K562 (cell line): ENCODE measurements at regions not wholly inside any gene's neighbourhood (a gene's known extent, or its start where the extent isn't known, plus 50 kb on each side); places are given as distances from the start of the nearest gene placed in this dataset.
"Not testable (repeated sequence)": the region's sequence is repeated elsewhere in the genome, so short reads cannot be mapped to it uniquely, and the experiment has no call there.

Source experiments
- ATAC-seq: fragments of 200-7000 bp; cut with Tn5 transposase; 3 replicates; pipeline ENCODE4 v1.9.1; 2020; ENCODE audit warnings: moderate library complexity
- BruUV-seq: library from RNA; stranded (reverse); fragments of 400-500 nt; replicated peaks from 2 replicates; lab custom pipeline; 2021; lab: Mats Ljungman, UMichigan
- CTCF ChIA-PET: fragments of 300-600 bp; formaldehyde crosslinking; extraction: SDS; loops from one replicate; lab custom pipeline; 2021; ENCODE audit warnings: low intra/inter-chr PET ratio; lab: Yijun Ruan, JAX
- POLR2A ChIA-PET: fragments of 300-600, 350-650 bp; sonication (Branson Sonifier 250); formaldehyde crosslinking; extraction: SDS; loops from one replicate; lab custom pipeline; 2021; ENCODE audit warnings: antibody characterized with exemption, inconsistent platforms; lab: Yijun Ruan, JAX
- DNase-seq, 4 experiments: peaks; one replicate each; pipeline versions ENCODE4 v3.0.0 to v3.0.0-alpha.2; 2011 to 2018; ENCODE audit warnings: low spot score in 3 of 4, mixed read lengths in 3 of 4; ENCODE audit errors: extremely low read depth in 1 of 4
- FAIRE-seq: peaks from 2 replicates; lab custom pipeline; 2011; peaks lifted over from hg19 to GRCh38; lab: Jason Lieb, UNC
- H2AFZ ChIP-seq: 2 replicates; pipeline ENCODE4 v1.6.0; 2011; ENCODE audit warnings: low read depth, low read length, control low read depth, inconsistent platforms
- H3K27ac ChIP-seq: fragments of 200-600 bp; 3 replicates; pipeline ENCODE4 v1.8.0; 2011; ENCODE audit warnings: low read depth, mild to moderate bottlenecking, control low read depth, inconsistent platforms, low read length, moderate library complexity, mixed read lengths; ENCODE audit errors: extremely low read depth
- H3K27me3 ChIP-seq, 2 experiments: fragments of 300-600 bp in 1 of 2; 2 replicates in 1 of 2; 3 replicates in 1 of 2; pipeline versions ENCODE4 v1.6.0 to v1.8.0; 2011; ENCODE audit warnings: inconsistent platforms in 2 of 2, low read length in 2 of 2, mild to moderate bottlenecking in 1 of 2, mixed read lengths in 1 of 2, moderate library complexity in 1 of 2; ENCODE audit not compliant: control insufficient read depth in 2 of 2, insufficient read depth in 2 of 2
- H3K36me3 ChIP-seq: fragments of 300-600 bp; 3 replicates; pipeline ENCODE4 v1.8.0; 2011; ENCODE audit warnings: mild to moderate bottlenecking, low read length, inconsistent platforms; ENCODE audit not compliant: control insufficient read depth, insufficient read depth
- H3K4me1 ChIP-seq, 2 experiments: fragments of 200-600 bp in 1 of 2; replicated peaks in 1 of 2; 2 replicates in 1 of 2; 3 replicates in 1 of 2; pipeline versions ENCODE4 v1.5.1 to v1.8.0; 2011; ENCODE audit warnings: inconsistent platforms in 2 of 2, low read length in 2 of 2, mild to moderate bottlenecking in 1 of 2, mixed read lengths in 1 of 2, moderate library complexity in 1 of 2; ENCODE audit not compliant: control insufficient read depth in 2 of 2, insufficient read depth in 2 of 2
- H3K4me2 ChIP-seq: 2 replicates; pipeline ENCODE4 v1.6.1; 2011; ENCODE audit warnings: low read length, control low read depth, inconsistent platforms, mixed read lengths; ENCODE audit not compliant: insufficient read depth
- H3K4me3 ChIP-seq: fragments of 200-600 bp; sonication (generic), shearing (Covaris generic); 2 replicates; pipeline ENCODE4 v1.5.1; 2016; ENCODE audit warnings: control low read depth, inconsistent platforms
- H3K79me2 ChIP-seq: fragments of 200-600 bp; 3 replicates; pipeline ENCODE4 v1.8.0; 2011; ENCODE audit warnings: low read length, inconsistent platforms; ENCODE audit not compliant: control insufficient read depth, insufficient read depth
- H3K9ac ChIP-seq, 2 experiments: 2 replicates each; pipeline versions ENCODE4 v1.6.0 to v1.6.1; 2011; ENCODE audit warnings: low read depth in 2 of 2, low read length in 2 of 2, control low read depth in 1 of 2, inconsistent platforms in 1 of 2, mild to moderate bottlenecking in 1 of 2, mixed read lengths in 1 of 2; ENCODE audit not compliant: insufficient read depth in 1 of 2
- H3K9me1 ChIP-seq: one replicate; pipeline ENCODE4 v1.6.0; 2011; ENCODE audit warnings: inconsistent platforms, mild to moderate bottlenecking, low read length, moderate library complexity; ENCODE audit not compliant: control insufficient read depth, insufficient read depth
- H3K9me3 ChIP-seq: replicated peaks from 2 replicates; pipeline ENCODE4 v1.5.1; 2011; ENCODE audit warnings: low read depth, low read length, inconsistent platforms; ENCODE audit not compliant: control insufficient read depth, insufficient read depth
- H4K20me1 ChIP-seq: replicated peaks from 2 replicates; pipeline ENCODE4 v1.6.1; 2011; ENCODE audit warnings: low read length, inconsistent platforms, mixed read lengths; ENCODE audit not compliant: control insufficient read depth, insufficient read depth
- ZNF146 ChIP-seq: IDR thresholded peaks from one replicate; pipeline ENCODE4 v1.6.1; 2018; ENCODE audit warnings: missing compliant biosample characterization; ENCODE audit not compliant: unreplicated experiment
- whole genome bisulfite sequencing: fragments of 100-300 bp; shearing (Covaris generic); methylation state at CpG from one replicate; pipeline ENCODE4 v1.1.6; 2016; ENCODE audit warnings: low coverage, mixed read lengths; ENCODE audit not compliant: insufficient coverage; ENCODE audit errors: missing lambda C conversion rate; 5-methylcytosine and 5-hydroxymethylcytosine counted together
- in situ Hi-C: fragments of 300-500 bp; cut with MboI; formaldehyde crosslinking; loops from 4 replicates; pipeline ENCODE4 v1.15.0; 2018; ENCODE audit warnings: inconsistent platforms, mixed read lengths
- intact Hi-C: fragments of 100-400 bp; cut with micrococcal nuclease; formaldehyde crosslinking; loops from 2 replicates; pipeline ENCODE4 v1.14.2; 2022

GRCh38 chr13:46460223-46460622 lies 73.2 kb upstream of the RUBCNL start:
- H3K36me3 ChIP-seq, POLR2A ChIA-PET, H3K27me3 ChIP-seq, H3K4me1 ChIP-seq, FAIRE-seq, DNase-seq, H3K9me3 ChIP-seq, CTCF ChIA-PET, BruUV-seq, H3K4me2 ChIP-seq, H2AFZ ChIP-seq, H3K9ac ChIP-seq, H3K27ac ChIP-seq: not testable (repeated sequence)
- WGBS: 20% methylated on average over 2 of the region's 4 CpGs
- peak; percentile 49 for TF ChIP-seq ZNF146 (CRISPR knock-in tag)
- TF ChIP-seq, all 486 proteins: peak for 1; not testable (repeated sequence) for 485
- H3K4me3 ChIP-seq, H4K20me1 ChIP-seq, H3K79me2 ChIP-seq, ATAC-seq, H3K9me1 ChIP-seq, intact Hi-C loops: not testable (repeated sequence)
- in situ Hi-C loops: loop anchor here (10.0 kb wide), 1 partner anchor 1075 kb away; no protein-coding TSS in a partner anchor

GRCh38 chr13:46457255-46457654 lies 70.2 kb upstream of the RUBCNL start:
- TF ChIP-seq ZNF146 (CRISPR knock-in tag): peak; percentile 38
- FAIRE-seq, H3K27ac ChIP-seq, CTCF ChIA-PET, H3K4me2 ChIP-seq, H3K9me3 ChIP-seq, in situ Hi-C loops, H2AFZ ChIP-seq, H3K4me1 ChIP-seq, H3K4me3 ChIP-seq, POLR2A ChIA-PET, H4K20me1 ChIP-seq, H3K79me2 ChIP-seq, DNase-seq, H3K9ac ChIP-seq, BruUV-seq, H3K27me3 ChIP-seq, H3K36me3 ChIP-seq, H3K9me1 ChIP-seq, ATAC-seq: not testable (repeated sequence)
- intact Hi-C loops: loop anchor here (10.0 kb wide), 1 partner anchor 72 kb away; the partner anchor contains the start of gene RUBCNL
- WGBS: no CpG with 5 or more reads among the region's 2 CpGs
